H1 (cell line): ENCODE measurements at regions not wholly inside any gene's neighbourhood (a gene's known extent, or its start where the extent isn't known, plus 50 kb on each side); places are given as distances from the start of the nearest gene placed in this dataset.

Experiments used
- CTCF ChIA-PET: fragments of 300-600 bp; sonication (Branson Sonifier 250); formaldehyde crosslinking; loops from one replicate; lab custom pipeline; 2021; ENCODE audit not compliant: partially characterized antibody; lab: Charles Lee
- POLR2A ChIA-PET: fragments of 300-600 bp; sonication (Branson Sonifier 250); formaldehyde crosslinking; loops from one replicate; lab custom pipeline; 2021; ENCODE audit warnings: inconsistent platforms; ENCODE audit not compliant: partially characterized antibody; lab: Charles Lee
- DNase-seq, 2 experiments: peaks; one replicate each; pipeline versions ENCODE4 v3.0.0 to v3.0.0-alpha.2; 2010 to 2022; ENCODE audit warnings: low spot score in 2 of 2, low read depth in 1 of 2, mixed read lengths in 1 of 2
- FAIRE-seq: peaks from 2 replicates; lab custom pipeline; 2011; peaks lifted over from hg19 to GRCh38; lab: Jason Lieb, UNC
- H2AFZ ChIP-seq: 2 replicates; pipeline ENCODE4 v1.8.1; 2012; ENCODE audit warnings: low read length, inconsistent platforms
- H2AK5ac ChIP-seq: 2 replicates; pipeline ENCODE4 v1.6.1; 2013; ENCODE audit warnings: low read depth, low read length
- H2BK120ac ChIP-seq: replicated peaks from 2 replicates; pipeline ENCODE3; 2013; ENCODE audit warnings: low read depth, low read length, inconsistent platforms
- H2BK12ac ChIP-seq: 2 replicates; pipeline ENCODE4 v1.6.1; 2013; ENCODE audit warnings: low read depth, low read length
- H2BK15ac ChIP-seq: 2 replicates; pipeline ENCODE4 v1.6.1; 2013; ENCODE audit warnings: low read length
- H2BK20ac ChIP-seq: 2 replicates; pipeline ENCODE4 v1.6.1; 2013; ENCODE audit warnings: low read length
- H2BK5ac ChIP-seq: 2 replicates; pipeline ENCODE4 v1.6.1; 2013; ENCODE audit warnings: low read depth, low read length
- H3K14ac ChIP-seq: 2 replicates; pipeline ENCODE4 v1.6.1; 2013; ENCODE audit warnings: inconsistent platforms; ENCODE audit not compliant: insufficient read length
- H3K18ac ChIP-seq: 2 replicates; pipeline ENCODE4 v1.6.1; 2013; ENCODE audit warnings: low read length; ENCODE audit errors: extremely low read depth
- H3K23ac ChIP-seq: 2 replicates; pipeline ENCODE4 v1.6.1; 2013; ENCODE audit warnings: inconsistent platforms; ENCODE audit not compliant: insufficient read length
- H3K23me2 ChIP-seq: 2 replicates; pipeline ENCODE4 v1.6.1; 2013; ENCODE audit warnings: low read depth, low read length
- H3K27ac ChIP-seq: 2 replicates; pipeline ENCODE4 v1.6.1; 2011; ENCODE audit warnings: low read depth, low read length, inconsistent platforms
- H3K27me3 ChIP-seq, 4 experiments: replicated peaks in 1 of 4; 1 replicate in 1 of 4; 2 replicates in 3 of 4; pipeline versions ENCODE4 v1.6.1 to v1.8.1; 2011 to 2013; ENCODE audit warnings: low read length in 3 of 4, mild to moderate bottlenecking in 3 of 4, inconsistent platforms in 2 of 4, mixed read lengths in 2 of 4, moderate library complexity in 1 of 4; ENCODE audit not compliant: control insufficient read depth in 3 of 4, insufficient read depth in 3 of 4; ENCODE audit errors: extremely low read depth in 1 of 4
- H3K36me3 ChIP-seq, 4 experiments: 2 replicates each; pipeline versions ENCODE4 v1.6.1 to v1.8.1; 2011 to 2013; ENCODE audit warnings: mild to moderate bottlenecking in 4 of 4, low read length in 3 of 4, moderate library complexity in 2 of 4, control low read depth in 1 of 4, inconsistent platforms in 1 of 4; ENCODE audit not compliant: insufficient read depth in 4 of 4, control insufficient read depth in 2 of 4
- H3K4ac ChIP-seq: replicated peaks from 2 replicates; pipeline ENCODE3; 2013; ENCODE audit warnings: low read length, low read depth, mixed read lengths, inconsistent platforms; ENCODE audit not compliant: insufficient read length
- H3K4me1 ChIP-seq, 4 experiments: replicated peaks in 1 of 4; 1 replicate in 1 of 4; 2 replicates in 3 of 4; pipeline versions ENCODE4 v1.6.1 to v1.8.1; 2011 to 2013; ENCODE audit warnings: low read length in 3 of 4, inconsistent platforms in 2 of 4, mixed read lengths in 1 of 4; ENCODE audit not compliant: insufficient read depth in 4 of 4, control insufficient read depth in 3 of 4
- H3K4me2 ChIP-seq, 2 experiments: 2 replicates each; pipeline versions ENCODE4 v1.6.1 to v1.8.1; 2011 to 2013; ENCODE audit warnings: low read depth in 2 of 2, low read length in 2 of 2, control low read depth in 1 of 2, inconsistent platforms in 1 of 2, mild to moderate bottlenecking in 1 of 2; ENCODE audit not compliant: insufficient read depth in 1 of 2
- H3K4me3 ChIP-seq, 4 experiments: fragments of 200-600, 300-600 bp in 1 of 4; sonication (generic), shearing (Covaris generic), sonication (Bioruptor Twin) in 1 of 4; 2 replicates each; pipeline versions ENCODE4 v1.5.1 to v1.8.1; 2011 to 2016; ENCODE audit warnings: low read length in 4 of 4, low read depth in 3 of 4, control low read depth in 2 of 4, inconsistent platforms in 2 of 4, mild to moderate bottlenecking in 2 of 4, mixed read lengths in 1 of 4, moderate library complexity in 1 of 4; ENCODE audit not compliant: insufficient read depth in 2 of 4; ENCODE audit errors: extremely low read depth in 1 of 4
- H3K56ac ChIP-seq: replicated peaks from 2 replicates; pipeline ENCODE3; 2013; ENCODE audit warnings: low read depth, mild to moderate bottlenecking, mixed read lengths, low read length, inconsistent platforms; ENCODE audit not compliant: insufficient read length
- H3K79me1 ChIP-seq: 2 replicates; pipeline ENCODE4 v1.6.1; 2013; ENCODE audit warnings: low read depth, low read length, control low read depth
- H3K79me2 ChIP-seq, 2 experiments: 2 replicates each; pipeline versions ENCODE4 v1.6.1 to v1.8.1; 2012 to 2013; ENCODE audit warnings: low read length in 2 of 2, mild to moderate bottlenecking in 2 of 2, inconsistent platforms in 1 of 2; ENCODE audit not compliant: insufficient read depth in 2 of 2, control insufficient read depth in 1 of 2
- H3K9ac ChIP-seq, 4 experiments: replicated peaks in 1 of 4; 1 replicate in 1 of 4; 2 replicates in 3 of 4; pipeline versions ENCODE4 v1.6.1 to v1.8.1; 2011 to 2013; ENCODE audit warnings: low read depth in 3 of 4, low read length in 3 of 4, control low read depth in 2 of 4, mild to moderate bottlenecking in 2 of 4, moderate library complexity in 2 of 4, inconsistent platforms in 1 of 4; ENCODE audit errors: extremely low read depth in 1 of 4
- H3K9me3 ChIP-seq, 2 experiments: 2 replicates each; pipeline versions ENCODE4 v1.6.1 to v1.8.1; 2012 to 2013; ENCODE audit warnings: mild to moderate bottlenecking in 2 of 2, moderate library complexity in 2 of 2, control low read depth in 1 of 2, inconsistent platforms in 1 of 2, low read depth in 1 of 2, low read length in 1 of 2, mixed read lengths in 1 of 2; ENCODE audit not compliant: insufficient read depth in 2 of 2
- H4K20me1 ChIP-seq, 2 experiments: replicated peaks in 1 of 2; 2 replicates each; pipeline versions ENCODE3 to v1.8.1; 2011 to 2013; ENCODE audit warnings: inconsistent platforms in 2 of 2, low read length in 2 of 2, mild to moderate bottlenecking in 1 of 2; ENCODE audit not compliant: insufficient read depth in 2 of 2, control insufficient read depth in 1 of 2
- H4K5ac ChIP-seq: 2 replicates; pipeline ENCODE4 v1.6.1; 2013; ENCODE audit warnings: low read length, low read depth, mixed read lengths, inconsistent platforms; ENCODE audit not compliant: insufficient read length
- H4K8ac ChIP-seq: 2 replicates; pipeline ENCODE4 v1.8.0; 2013; ENCODE audit warnings: mild to moderate bottlenecking, moderate library complexity, low read length, inconsistent platforms; ENCODE audit not compliant: insufficient read depth; ENCODE audit errors: extremely low read depth
- H4K91ac ChIP-seq: replicated peaks from 2 replicates; pipeline ENCODE3; 2013; ENCODE audit warnings: low read length, mixed read lengths, inconsistent platforms; ENCODE audit not compliant: insufficient read length
- CEBPB ChIP-seq: IDR thresholded peaks from 2 replicates; pipeline ENCODE4 v1.6.1; 2012; ENCODE audit warnings: low read depth, low read length
- CTBP2 ChIP-seq: IDR thresholded peaks from 2 replicates; pipeline ENCODE4 v1.7.0; 2011; ENCODE audit warnings: borderline replicate concordance, mild to moderate bottlenecking, moderate library complexity, mixed read lengths, low read length; ENCODE audit not compliant: insufficient read depth, insufficient read length
- RFX5 ChIP-seq: IDR thresholded peaks from 2 replicates; pipeline ENCODE4 v1.6.1; 2011; ENCODE audit warnings: low read depth, low read length, improper control_type of control experiment, borderline replicate concordance
- WGBS, 2 experiments: shearing (Covaris generic) in 1 of 2; methylation state at CpG; one replicate each; pipeline versions ENCODE4 v1.1.6 to v1.1.7; 2013 to 2015; ENCODE audit warnings: low lambda C conversion rate in 2 of 2, mixed read lengths in 2 of 2, inconsistent platforms in 1 of 2, low coverage in 1 of 2, missing lambda C conversion rate in 1 of 2; ENCODE audit not compliant: insufficient replicate concordance in 2 of 2, insufficient coverage in 1 of 2, insufficient read length in 1 of 2; ENCODE audit errors: extremely low coverage in 1 of 2, missing lambda C conversion rate in 1 of 2; 5-methylcytosine and 5-hydroxymethylcytosine counted together

GRCh38 chr2:238616681-238617080, 190.0 kb downstream of the ASB1 start:
- Histone ChIP-seq H3K4me3 (no peak overlapping the region), H4K5ac (no peak overlapping the region), H3K4me2 (no peak overlapping the region), H4K20me1 (no peaks in the 10 kb centered on the region), H2AK5ac (no peak overlapping the region), H4K8ac (no peak overlapping the region), H3K79me2 (no peaks in the 10 kb centered on the region), H3K27me3 (no peaks in the 10 kb centered on the region), H3K9me3 (0 out of 4 replicates have a peak, but pooled peaks cover 0 to 2% of the 10 kb centered on the region in 2 experiments), H2BK15ac (no peak overlapping the region), H3K4ac (no peak overlapping the region), H2BK12ac (no peak overlapping the region), H3K79me1 (no peaks in the 10 kb centered on the region), H3K23ac (no peak overlapping the region), H4K91ac (no peak overlapping the region), H3K4me1 (no peaks in the 10 kb centered on the region), H3K27ac (no peak overlapping the region), H2AFZ (no peak overlapping the region), H2BK20ac (no peak overlapping the region), H3K14ac (no peak overlapping the region), H2BK120ac (no peak overlapping the region), H3K18ac (no peak overlapping the region), H3K23me2 (peaks cover 7% of the 10 kb centered on the region; the same call in 1 of the 2 replicates), H3K9ac (no peak overlapping the region), H3K36me3 (no peaks in the 10 kb centered on the region), H2BK5ac (no peak overlapping the region), H3K56ac (no peak overlapping the region)
- FAIRE-seq (no peak), DNase-seq (no peak)
- 92% methylated on average over 5 of the region's 5 CpGs; no CpG with 5 or more reads in 1 of the 2 experiments for WGBS, 2 experiments
- CTCF ChIA-PET, result interaction anchor here (1.0 kb wide), 1 partner anchor 156 kb away, joined by 3 read pairs; no protein-coding TSS in a partner anchor
- POLR2A ChIA-PET, result no interaction called here
- TF ChIP-seq CTBP2, result no peak
- TF ChIP-seq RFX5, result no peak
- no peak for TF ChIP-seq CEBPB
